WTC11 (cell line): ENCODE measurements at regions not wholly inside any gene's neighbourhood (a gene's known extent, or its start where the extent isn't known, plus 50 kb on each side); places are given as distances from the start of the nearest gene placed in this dataset.

Experiments
- ATF1 ChIP-seq: sonication (generic); formaldehyde crosslinking; IDR thresholded peaks from 2 replicates; pipeline ENCODE4 v1.8.1; 2023; ENCODE audit warnings: mild to moderate bottlenecking, moderate library complexity, missing genetic modification reagents
- CREM ChIP-seq: sonication (generic); formaldehyde crosslinking; IDR thresholded peaks from 2 replicates; pipeline ENCODE4 v1.8.1; 2022; ENCODE audit warnings: mild to moderate bottlenecking, missing genetic modification reagents, moderate library complexity
- CTCF ChIP-seq: fragments of 200-600 bp; IDR thresholded peaks from 2 replicates; pipeline ENCODE4 v1.8.0; 2022; ENCODE audit warnings: antibody characterized with exemption
- E2F1 ChIP-seq: sonication (generic); formaldehyde crosslinking; IDR thresholded peaks from 2 replicates; pipeline ENCODE4 v1.8.0; 2022; ENCODE audit warnings: mild to moderate bottlenecking, missing genetic modification reagents
- E2F4 ChIP-seq: sonication (generic); formaldehyde crosslinking; IDR thresholded peaks from 2 replicates; pipeline ENCODE4 v1.8.1; 2022; ENCODE audit warnings: low read depth, mild to moderate bottlenecking, moderate library complexity, missing genetic modification reagents, borderline replicate concordance
- MAX ChIP-seq: sonication (generic); formaldehyde crosslinking; IDR thresholded peaks from 2 replicates; pipeline ENCODE4 v1.8.0; 2022; ENCODE audit warnings: mild to moderate bottlenecking, missing genetic modification reagents
- MXD4 ChIP-seq: fragments of 250-450 bp; sonication (Bioruptor Pico); IDR thresholded peaks from 2 replicates; pipeline ENCODE4 v1.8.0; 2021; ENCODE audit warnings: mild to moderate bottlenecking, moderate library complexity, borderline replicate concordance
- SP1 ChIP-seq: sonication (generic); formaldehyde crosslinking; conservative IDR thresholded peaks from 2 replicates; pipeline ENCODE4 v1.8.1; 2022; ENCODE audit warnings: missing genetic modification reagents
- TCF7 ChIP-seq: sonication (generic); formaldehyde crosslinking; IDR thresholded peaks from 2 replicates; pipeline ENCODE4 v1.8.0; 2022; ENCODE audit warnings: mild to moderate bottlenecking, low read depth, missing genetic modification reagents, moderate library complexity
- USF2 ChIP-seq: sonication (generic); formaldehyde crosslinking; IDR thresholded peaks from 2 replicates; pipeline ENCODE4 v1.8.1; 2023; ENCODE audit warnings: mild to moderate bottlenecking, missing genetic modification reagents, moderate library complexity
- ZBTB21 ChIP-seq: sonication (generic); formaldehyde crosslinking; IDR thresholded peaks from 2 replicates; pipeline ENCODE4 v1.8.1; 2023; ENCODE audit warnings: mild to moderate bottlenecking, missing genetic modification reagents, borderline replicate concordance
- ZNF263 ChIP-seq: sonication (generic); formaldehyde crosslinking; IDR thresholded peaks from 2 replicates; pipeline ENCODE4 v1.8.1; 2022; ENCODE audit warnings: low read depth, mild to moderate bottlenecking, moderate library complexity, missing genetic modification reagents
- ZNF396 ChIP-seq: fragments of 250-450 bp; sonication (Bioruptor Pico); IDR thresholded peaks from 2 replicates; pipeline ENCODE4 v1.8.0; 2021; ENCODE audit warnings: mild to moderate bottlenecking, moderate library complexity, borderline replicate concordance
- ZNF423 ChIP-seq: fragments of 250-450 bp; sonication (Bioruptor Pico); IDR thresholded peaks from 2 replicates; pipeline ENCODE4 v2.1.2; 2022; ENCODE audit warnings: mild to moderate bottlenecking, moderate library complexity

GRCh38 chr10:42991442-42992098 is 85.3 kb upstream of the RET start:
- TF ChIP-seq ZNF396 (no peak), CREM (no peak), CTCF (no peak), E2F4 (CRISPR knock-in tag) (no peak), MXD4 (CRISPR knock-in tag) (no peak), SP1 (no peak), ZBTB21 (CRISPR knock-in tag) (no peak), ZNF423 (CRISPR knock-in tag) (no peak), MAX (CRISPR knock-in tag) (no peak), ZNF263 (CRISPR knock-in tag) (no peak), E2F1 (CRISPR knock-in tag) (no peak), TCF7 (no peak), ATF1 (no peak), USF2 (CRISPR knock-in tag) (no peak)
